Prostate gland (tissue), 2 donors: ENCODE measurements at regions not wholly inside any gene's neighbourhood (a gene's known extent, or its start where the extent isn't known, plus 50 kb on each side); places are given as distances from the start of the nearest gene placed in this dataset.

Source experiments
- DNase-seq: peaks from one replicate; pipeline ENCODE4 v3.0.0-alpha.2; 2019; ENCODE audit warnings: low spot score
- H3K27ac ChIP-seq, 2 donors: fragments of 200-600 bp; sonication (generic); 2 replicates each; pipeline ENCODE4 v1.5.1; 2017 to 2019
- H3K27me3 ChIP-seq: fragments of 200-600 bp; sonication (generic); replicated peaks from 2 replicates; pipeline ENCODE4 v1.5.1; 2019; ENCODE audit not compliant: insufficient read depth
- H3K36me3 ChIP-seq, 2 donors: fragments of 200-600 bp; sonication (generic); 1 replicate in 1 of 2; 2 replicates in 1 of 2; pipeline versions ENCODE4 v1.5.1 to v1.8.1; 2017 to 2019
- H3K4me1 ChIP-seq: fragments of 200-600 bp; sonication (generic); replicated peaks from 2 replicates; pipeline ENCODE4 v1.5.1; 2019
- H3K4me3 ChIP-seq, 2 donors: fragments of 200-600 bp; sonication (generic); 2 replicates each; pipeline ENCODE4 v1.5.1; 2017 to 2019
- H3K9me3 ChIP-seq: fragments of 200-600 bp; sonication (generic); 2 replicates; pipeline ENCODE4 v1.5.1; 2017
- POLR2A ChIP-seq: fragments of 450-650 bp; IDR thresholded peaks from one replicate; pipeline ENCODE4 v1.6.1; 2016; ENCODE audit warnings: antibody characterized with exemption, mild to moderate bottlenecking
- POLR2AphosphoS5 ChIP-seq: sonication (generic); formaldehyde crosslinking; IDR thresholded peaks from one replicate; pipeline ENCODE4 v1.6.1; 2017; ENCODE audit warnings: antibody characterized with exemption
- WGBS: methylation state at CpG from one replicate; pipeline ENCODE4 v1.1.5; 2018; 5-methylcytosine and 5-hydroxymethylcytosine counted together
- intact Hi-C: fragments of 100-400 bp; cut with DNase I; formaldehyde crosslinking; loops from one replicate; pipeline ENCODE4 v1.14.2; 2022
- TF ChIP-seq, protein P1 (sequence below), 4 experiments: fragments of 200-600 bp in 2 of 4; fragments of 450-650 bp in 2 of 4; sonication (generic) in 2 of 4; IDR thresholded peaks; 1 replicate in 3 of 4; 2 replicates in 1 of 4; pipeline ENCODE4 v1.5.1; 2016 to 2019; ENCODE audit warnings: antibody characterized with exemption in 4 of 4, mild to moderate bottlenecking in 2 of 4, moderate library complexity in 2 of 4

DNA sequence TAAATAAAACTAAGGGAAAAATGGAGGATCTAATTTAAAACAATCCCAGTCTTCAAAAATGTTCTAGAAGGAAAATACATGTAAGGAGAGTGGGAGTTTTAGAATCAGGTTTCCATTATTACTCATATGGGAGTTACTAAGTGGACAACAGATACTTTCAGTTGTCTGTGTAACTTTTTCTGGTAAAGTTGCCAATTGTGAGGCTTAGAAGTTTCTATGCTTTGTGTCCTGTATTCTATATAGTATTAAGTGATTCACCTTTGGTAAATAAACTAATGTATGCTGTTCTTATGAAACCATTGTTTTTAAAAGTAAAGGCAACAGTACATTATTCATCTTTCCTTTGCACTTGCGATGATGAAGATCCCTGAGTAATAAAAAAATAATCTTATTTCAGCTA, 274.9 kb downstream of the NR4A2 start:
- H3K36me3 ChIP-seq: no peaks in the 10 kb centered on the region
- no peak overlapping the region for H3K27ac ChIP-seq
- no peak overlapping the region for H3K4me3 ChIP-seq
- WGBS: 98% methylated on average over 1 of the region's 1 CpG
- no peaks in the 10 kb centered on the region for H3K27me3 ChIP-seq
- no peak for TF ChIP-seq POLR2A
- TF ChIP-seq, protein P1, sequence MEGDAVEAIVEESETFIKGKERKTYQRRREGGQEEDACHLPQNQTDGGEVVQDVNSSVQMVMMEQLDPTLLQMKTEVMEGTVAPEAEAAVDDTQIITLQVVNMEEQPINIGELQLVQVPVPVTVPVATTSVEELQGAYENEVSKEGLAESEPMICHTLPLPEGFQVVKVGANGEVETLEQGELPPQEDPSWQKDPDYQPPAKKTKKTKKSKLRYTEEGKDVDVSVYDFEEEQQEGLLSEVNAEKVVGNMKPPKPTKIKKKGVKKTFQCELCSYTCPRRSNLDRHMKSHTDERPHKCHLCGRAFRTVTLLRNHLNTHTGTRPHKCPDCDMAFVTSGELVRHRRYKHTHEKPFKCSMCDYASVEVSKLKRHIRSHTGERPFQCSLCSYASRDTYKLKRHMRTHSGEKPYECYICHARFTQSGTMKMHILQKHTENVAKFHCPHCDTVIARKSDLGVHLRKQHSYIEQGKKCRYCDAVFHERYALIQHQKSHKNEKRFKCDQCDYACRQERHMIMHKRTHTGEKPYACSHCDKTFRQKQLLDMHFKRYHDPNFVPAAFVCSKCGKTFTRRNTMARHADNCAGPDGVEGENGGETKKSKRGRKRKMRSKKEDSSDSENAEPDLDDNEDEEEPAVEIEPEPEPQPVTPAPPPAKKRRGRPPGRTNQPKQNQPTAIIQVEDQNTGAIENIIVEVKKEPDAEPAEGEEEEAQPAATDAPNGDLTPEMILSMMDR (IDR thresholded peaks at IDR 0.05): no peak
- TF ChIP-seq POLR2AphosphoS5: no peak
- H3K9me3 ChIP-seq: no peaks in the 10 kb centered on the region
- DNase-seq: no peak
- no peaks in the 10 kb centered on the region for H3K4me1 ChIP-seq
- intact Hi-C loops: no loop called here

DNA sequence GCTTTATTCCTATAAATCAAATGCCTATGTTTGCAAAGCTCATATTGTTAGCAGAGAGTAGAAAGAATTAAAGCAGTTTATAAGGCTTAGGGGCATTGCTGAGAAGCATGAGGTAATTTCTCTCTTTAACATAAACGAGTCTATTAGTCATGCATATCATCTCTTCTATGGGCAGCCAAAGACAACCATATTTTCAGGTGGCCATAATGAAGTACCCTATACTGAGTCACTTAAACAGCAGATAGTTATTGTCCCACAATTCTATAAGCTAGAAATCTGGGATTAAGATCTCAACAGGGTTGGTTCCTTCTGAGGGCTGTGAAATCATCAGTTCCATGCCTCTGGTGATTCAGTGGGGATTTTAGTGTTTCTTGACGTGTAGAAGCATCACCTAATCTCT, 277.5 kb downstream of the NR4A2 start:
- Histone ChIP-seq H3K36me3 (no peaks in the 10 kb centered on the region), H3K9me3 (no peaks in the 10 kb centered on the region), H3K27ac (no peak overlapping the region), H3K27me3 (no peaks in the 10 kb centered on the region), H3K4me1 (no peaks in the 10 kb centered on the region), H3K4me3 (no peak overlapping the region)
- TF ChIP-seq POLR2A (no peak), POLR2AphosphoS5 (no peak)
- TF ChIP-seq, protein P1 (IDR thresholded peaks at IDR 0.05): no peak
- intact Hi-C loops: no loop called here
- no peak for DNase-seq
- WGBS: 51% methylated on average over 2 of the region's 2 CpGs

DNA sequence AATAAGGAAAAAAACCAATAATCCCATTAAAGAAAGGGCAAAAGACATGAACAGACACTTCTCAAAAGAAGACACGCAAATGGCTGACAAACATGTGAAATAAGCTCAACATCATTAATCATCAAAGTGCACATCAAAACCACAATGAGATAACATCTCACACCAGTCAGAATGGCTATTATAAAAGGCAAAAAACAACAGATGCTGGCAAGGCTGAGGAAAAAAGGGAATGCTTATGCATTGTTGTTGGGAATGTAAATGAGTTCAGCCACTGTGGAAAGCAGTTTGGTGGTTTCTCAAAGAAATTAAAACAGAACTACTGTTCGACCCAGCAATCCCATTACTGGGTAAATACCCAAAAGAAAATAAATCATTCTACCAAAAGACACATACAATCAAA, 285.6 kb downstream of the NR4A2 start:
- H3K9me3 ChIP-seq: no peaks in the 10 kb centered on the region
- 62% methylated on average over 2 of the region's 2 CpGs for WGBS
- intact Hi-C loops: no loop called here
- no peaks in the 10 kb centered on the region for H3K27me3 ChIP-seq
- H3K36me3 ChIP-seq: no peaks in the 10 kb centered on the region
- DNase-seq: no peak
- H3K27ac ChIP-seq: no peak overlapping the region
- no peak for TF ChIP-seq POLR2AphosphoS5
- no peak for TF ChIP-seq POLR2A
- H3K4me1 ChIP-seq: no peaks in the 10 kb centered on the region
- no peak overlapping the region for H3K4me3 ChIP-seq

DNA sequence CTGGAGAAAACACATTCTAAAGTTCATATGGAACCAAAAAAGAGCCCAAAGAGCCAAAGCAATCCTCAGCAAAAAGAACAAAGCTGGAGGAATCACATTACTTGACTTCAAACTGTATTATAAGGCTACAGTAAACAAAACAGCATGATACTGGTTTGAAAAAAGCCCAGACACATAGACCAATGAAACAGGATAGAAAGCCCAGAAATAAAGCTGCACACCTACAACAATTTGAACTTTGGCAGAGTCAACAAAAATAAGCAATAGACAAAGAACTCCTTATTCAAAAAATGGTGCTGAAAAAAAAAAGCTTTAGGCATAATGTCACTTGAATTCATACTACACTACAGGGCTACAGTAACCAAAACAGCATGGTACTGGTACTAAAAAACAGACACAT, 289.6 kb downstream of the NR4A2 start:
- intact Hi-C loops: no loop called here
- Histone ChIP-seq H3K4me3 (no peak overlapping the region), H3K27ac (no peak overlapping the region), H3K9me3 (no peaks in the 10 kb centered on the region), H3K27me3 (no peaks in the 10 kb centered on the region), H3K36me3 (no peaks in the 10 kb centered on the region), H3K4me1 (no peaks in the 10 kb centered on the region)
- DNase-seq: no peak
- TF ChIP-seq POLR2A: no peak
- TF ChIP-seq, protein P1 (IDR thresholded peaks at IDR 0.05): no peak
- TF ChIP-seq POLR2AphosphoS5: no peak

DNA sequence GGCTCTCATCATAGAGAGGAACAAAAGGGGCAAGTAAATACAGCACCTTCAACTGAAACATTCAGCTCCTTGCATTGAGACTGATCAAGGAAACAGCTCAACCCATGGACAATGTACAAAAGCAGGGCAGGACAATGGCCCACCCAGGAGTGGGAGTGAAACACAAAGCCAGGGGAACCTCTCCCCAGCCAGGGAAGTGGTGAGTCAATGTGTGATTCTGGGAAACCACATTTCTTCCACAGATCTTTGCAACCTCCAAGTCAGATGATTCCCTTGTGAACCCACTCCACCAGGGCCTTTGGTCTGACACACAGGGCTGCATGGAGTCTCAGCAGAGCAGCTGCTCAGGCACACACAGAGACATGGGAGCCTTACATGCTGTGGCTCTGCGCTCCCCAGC, 294.5 kb downstream of the NR4A2 start:
- WGBS: 100% methylated on average over 1 of the region's 1 CpG
- no peak overlapping the region for H3K4me3 ChIP-seq
- H3K27me3 ChIP-seq: no peaks in the 10 kb centered on the region
- H3K4me1 ChIP-seq: no peaks in the 10 kb centered on the region
- no peak overlapping the region for H3K27ac ChIP-seq
- no peak for TF ChIP-seq POLR2A
- no peak for TF ChIP-seq POLR2AphosphoS5
- TF ChIP-seq, protein P1 (IDR thresholded peaks at IDR 0.05): no peak
- no peak for DNase-seq
- H3K36me3 ChIP-seq: no peaks in the 10 kb centered on the region
- intact Hi-C loops: no loop called here
- no peaks in the 10 kb centered on the region for H3K9me3 ChIP-seq
